Immature natural killer cell (primary cell): ENCODE measurements at regions not wholly inside any gene's neighbourhood (a gene's known extent, or its start where the extent isn't known, plus 50 kb on each side); places are given as distances from the start of the nearest gene placed in this dataset.
A peak's percentile ranks its signal among the peaks of the same experiment; 100 is the strongest.

Source experiments
- DNase-seq, 3 donors: peaks; one replicate each; pipeline ENCODE4 v3.0.0; 2022; ENCODE audit warnings: mixed read lengths in 1 of 3
- H3K27ac Mint-ChIP-seq, 6 donors: one replicate each; pipeline ENCODE4 v1.8.0; 2020; ENCODE audit warnings: mixed read lengths in 6 of 6, mild to moderate bottlenecking in 5 of 6, inconsistent platforms in 4 of 6, moderate library complexity in 3 of 6
- H3K27me3 Mint-ChIP-seq, 3 donors: one replicate each; pipeline ENCODE4 v1.8.0; 2020 to 2021; ENCODE audit warnings: low read depth in 3 of 3, mild to moderate bottlenecking in 3 of 3, mixed read lengths in 3 of 3, moderate library complexity in 3 of 3, inconsistent platforms in 1 of 3
- H3K36me3 Mint-ChIP-seq, 3 donors: one replicate each; pipeline ENCODE4 v1.8.0; 2020; ENCODE audit warnings: mixed read lengths in 3 of 3, inconsistent platforms in 2 of 3, mild to moderate bottlenecking in 2 of 3
- H3K4me1 Mint-ChIP-seq, 2 donors: one replicate each; pipeline ENCODE4 v1.8.0; 2020; ENCODE audit warnings: inconsistent platforms in 2 of 2, mild to moderate bottlenecking in 2 of 2, mixed read lengths in 2 of 2, moderate library complexity in 1 of 2
- H3K4me3 Mint-ChIP-seq, 5 donors: one replicate each; pipeline ENCODE4 v1.8.0; 2020; ENCODE audit warnings: mild to moderate bottlenecking in 5 of 5, mixed read lengths in 5 of 5, inconsistent platforms in 3 of 5, moderate library complexity in 3 of 5
- H3K9me3 Mint-ChIP-seq, 6 donors: one replicate each; pipeline ENCODE4 v1.8.0; 2020; ENCODE audit warnings: mild to moderate bottlenecking in 6 of 6, mixed read lengths in 6 of 6, inconsistent platforms in 4 of 6, moderate library complexity in 3 of 6

- no peaks in the 10 kb centered on the region for H3K36me3 Mint-ChIP-seq
- H3K27me3 Mint-ChIP-seq = peaks cover 2 to 7% (median 6%) of the 10 kb centered on the region in 3 donors
- peaks cover 58 to 63% of the 10 kb centered on the region in 2 donors for H3K4me1 Mint-ChIP-seq
- H3K27ac Mint-ChIP-seq = peak overlapping the region in 1 of 6 donors; percentile 65
- no peaks in the 10 kb centered on the region for H3K9me3 Mint-ChIP-seq
- peak overlapping the region in 4 of 5 donors; percentile 40 to 65 (median 50) for H3K4me3 Mint-ChIP-seq
- DNase-seq = no peak
Observed at GRCh38 chr5:159430361-159431012, 100.2 kb upstream of the IL12B start.

DNA sequence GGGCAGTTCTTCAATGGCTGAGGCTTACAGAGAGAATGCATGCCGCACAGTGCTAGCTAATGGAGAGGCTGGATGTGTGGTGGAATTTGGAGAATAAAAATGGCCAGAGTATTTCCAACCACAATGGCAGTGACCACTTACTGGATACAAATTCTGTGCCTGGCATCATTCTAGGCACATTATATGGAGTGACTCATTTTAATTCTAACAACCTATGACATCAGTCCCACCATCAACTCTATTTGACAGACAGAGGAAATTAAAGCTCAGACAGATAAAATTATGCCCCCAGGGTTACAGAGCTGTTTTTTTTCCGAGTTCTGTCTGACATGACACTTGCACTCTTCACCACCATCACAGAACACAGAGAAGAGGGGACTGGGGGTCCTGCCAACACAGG is 105.6 kb upstream of the IL12B start:
- H3K27me3 Mint-ChIP-seq = peaks cover 4 to 6% (median 6%) of the 10 kb centered on the region in 3 donors
- peaks cover 15 to 20% of the 10 kb centered on the region in 2 donors for H3K4me1 Mint-ChIP-seq
- no peak overlapping the region for H3K4me3 Mint-ChIP-seq
- DNase-seq = no peak
- peaks cover 0 to 4% (median 0%) of the 10 kb centered on the region in 6 donors for H3K9me3 Mint-ChIP-seq
- H3K27ac Mint-ChIP-seq = no peak overlapping the region
- peaks cover 0 to 3% (median 0%) of the 10 kb centered on the region in 3 donors for H3K36me3 Mint-ChIP-seq

GRCh38 chr5:159438092-159438491 is 107.8 kb upstream of the IL12B start:
- H3K36me3 Mint-ChIP-seq = peaks cover 0 to 3% (median 0%) of the 10 kb centered on the region in 3 donors
- no peak for DNase-seq
- H3K4me1 Mint-ChIP-seq = no peaks in the 10 kb centered on the region
- H3K27ac Mint-ChIP-seq = no peak overlapping the region
- H3K9me3 Mint-ChIP-seq = peaks cover 0 to 4% (median 0%) of the 10 kb centered on the region in 6 donors
- H3K4me3 Mint-ChIP-seq = no peak overlapping the region
- peaks cover 2 to 6% (median 5%) of the 10 kb centered on the region in 3 donors for H3K27me3 Mint-ChIP-seq

DNA sequence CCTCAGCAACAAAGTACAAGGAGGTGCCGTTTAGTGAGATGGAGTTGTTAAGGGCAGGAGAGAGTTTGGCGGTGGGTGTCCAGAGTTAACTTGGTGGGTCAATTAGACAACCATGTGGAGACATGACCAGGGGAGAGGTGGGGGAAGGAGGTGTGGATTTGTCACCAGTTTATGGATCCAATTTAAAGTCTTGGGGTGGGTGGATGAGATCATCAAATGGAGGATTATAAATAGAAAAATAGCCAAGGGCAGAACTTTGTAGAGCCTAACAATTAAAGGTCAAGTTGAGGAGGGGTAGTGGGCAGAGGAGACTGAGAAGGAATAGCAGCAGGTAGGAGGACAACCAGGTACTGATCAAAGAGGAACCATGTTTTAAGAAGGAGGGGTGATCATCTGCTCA is 108.7 kb upstream of the IL12B start:
- H3K27ac Mint-ChIP-seq = no peak overlapping the region
- H3K9me3 Mint-ChIP-seq = peaks cover 0 to 4% (median 0%) of the 10 kb centered on the region in 6 donors
- DNase-seq = no peak
- peaks cover 0 to 3% (median 0%) of the 10 kb centered on the region in 3 donors for H3K36me3 Mint-ChIP-seq
- H3K4me1 Mint-ChIP-seq = no peaks in the 10 kb centered on the region
- H3K4me3 Mint-ChIP-seq = no peak overlapping the region
- H3K27me3 Mint-ChIP-seq = peaks cover 2 to 6% (median 4%) of the 10 kb centered on the region in 3 donors

- peaks cover 0 to 3% (median 0%) of the 10 kb centered on the region in 3 donors for H3K36me3 Mint-ChIP-seq
- no peak overlapping the region for H3K27ac Mint-ChIP-seq
- peaks cover 0 to 4% of the 10 kb centered on the region in 2 donors for H3K4me1 Mint-ChIP-seq
- H3K4me3 Mint-ChIP-seq = no peak overlapping the region
- H3K9me3 Mint-ChIP-seq = peaks cover 0 to 4% (median 0%) of the 10 kb centered on the region in 6 donors
- H3K27me3 Mint-ChIP-seq = peaks cover 4 to 8% (median 4%) of the 10 kb centered on the region in 3 donors
- DNase-seq = no peak
Observed at GRCh38 chr5:159440235-159440634, 109.9 kb upstream of the IL12B start.

- H3K4me1 Mint-ChIP-seq = peaks cover 0 to 4% of the 10 kb centered on the region in 2 donors
- no peak overlapping the region for H3K4me3 Mint-ChIP-seq
- DNase-seq = no peak
- peaks cover 0 to 3% (median 0%) of the 10 kb centered on the region in 3 donors for H3K36me3 Mint-ChIP-seq
- H3K9me3 Mint-ChIP-seq = peaks cover 0 to 4% (median 0%) of the 10 kb centered on the region in 6 donors
- H3K27me3 Mint-ChIP-seq = peaks cover 4 to 8% (median 4%) of the 10 kb centered on the region in 3 donors
- H3K27ac Mint-ChIP-seq = no peak overlapping the region
Observed at GRCh38 chr5:159440968-159441367, 110.7 kb upstream of the IL12B start.

DNA sequence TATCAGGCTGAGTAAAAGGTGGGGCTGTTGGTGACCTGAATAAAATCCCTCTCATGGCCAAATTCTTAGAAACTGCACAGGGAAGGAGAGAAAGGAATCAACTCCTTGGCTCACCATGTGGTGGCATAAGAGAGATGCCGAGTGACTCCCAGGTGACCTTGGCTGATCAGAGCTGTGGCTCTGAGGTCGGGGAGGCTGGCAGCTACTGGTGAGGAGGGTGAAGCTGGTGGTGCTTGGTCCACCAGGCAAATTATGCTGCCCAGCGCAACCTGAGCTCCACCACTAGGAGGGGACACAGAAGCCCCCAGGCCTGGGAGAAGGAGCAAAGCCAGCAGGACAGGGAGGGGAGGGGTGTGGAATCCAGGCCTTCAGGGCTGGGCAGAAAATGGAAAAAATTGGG is 111.2 kb upstream of the IL12B start:
- peaks cover 4 to 8% (median 4%) of the 10 kb centered on the region in 3 donors for H3K27me3 Mint-ChIP-seq
- H3K27ac Mint-ChIP-seq = no peak overlapping the region
- H3K4me1 Mint-ChIP-seq = peaks cover 0 to 4% of the 10 kb centered on the region in 2 donors
- H3K36me3 Mint-ChIP-seq = peaks cover 0 to 3% (median 0%) of the 10 kb centered on the region in 3 donors
- no peak for DNase-seq
- no peak overlapping the region for H3K4me3 Mint-ChIP-seq
- peaks cover 0 to 4% (median 0%) of the 10 kb centered on the region in 6 donors for H3K9me3 Mint-ChIP-seq

DNA sequence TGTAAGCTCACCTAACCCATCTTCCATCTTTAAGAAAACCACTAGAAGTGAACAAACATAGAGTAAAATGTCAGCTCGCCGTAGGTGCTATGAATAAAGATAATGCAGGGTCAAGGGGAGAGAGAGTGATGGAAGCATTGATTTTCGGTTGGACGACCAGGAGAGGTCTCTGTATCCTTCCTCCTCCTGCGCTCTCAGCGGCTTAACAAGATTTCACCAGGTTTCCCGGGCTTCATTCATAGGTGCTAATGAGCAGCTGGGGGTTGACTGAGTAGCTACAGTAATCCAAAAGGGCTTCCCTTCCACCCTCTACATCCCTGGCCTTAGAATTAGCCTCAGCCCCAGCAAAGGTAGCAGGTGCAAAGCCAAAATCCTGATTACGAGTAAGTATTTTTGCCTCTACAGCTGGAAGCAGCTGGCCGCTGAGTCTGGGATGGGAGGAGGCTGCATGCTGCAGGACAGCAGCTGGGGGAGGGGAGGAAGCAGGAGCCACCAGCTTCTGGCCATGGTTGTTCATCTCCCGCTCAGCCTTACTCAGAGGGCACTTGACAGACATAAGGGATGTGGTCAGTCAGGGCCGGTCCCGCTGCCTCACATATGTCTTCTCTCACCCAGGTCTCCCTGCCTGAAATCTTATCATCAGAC is 112.0 kb upstream of the IL12B start:
- no peak overlapping the region for H3K27ac Mint-ChIP-seq
- DNase-seq = no peak
- H3K4me3 Mint-ChIP-seq = no peak overlapping the region

DNA sequence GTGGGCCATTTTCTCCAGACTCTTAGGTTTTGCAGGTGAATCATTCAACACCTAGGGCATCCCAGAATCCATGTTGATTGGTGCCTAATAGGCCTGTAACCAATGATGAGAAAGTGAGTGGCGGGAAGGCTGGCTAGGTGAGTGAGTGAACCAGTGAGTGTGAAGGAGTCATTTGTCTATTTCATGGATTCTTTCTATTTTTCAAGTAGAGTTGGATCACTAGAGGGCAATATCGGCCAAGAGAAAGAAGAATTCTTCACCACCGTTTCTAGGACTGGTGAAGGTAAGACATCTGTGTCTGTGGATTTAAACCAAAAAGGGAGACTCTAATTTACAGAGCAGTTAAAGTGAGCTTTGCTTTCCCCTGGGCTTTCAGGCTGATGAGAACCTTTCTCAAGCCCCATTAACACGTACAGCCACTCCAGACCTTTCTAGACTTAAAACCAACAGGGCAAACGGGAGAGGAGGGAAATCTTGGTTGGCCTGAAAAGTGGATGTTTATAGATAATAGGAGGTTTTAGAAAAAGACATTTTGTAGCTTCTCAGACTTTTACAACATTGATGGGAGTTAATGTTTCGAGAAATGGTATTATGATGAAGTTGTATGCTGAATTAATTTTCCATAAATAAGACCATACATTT is 114.3 kb upstream of the IL12B start:
- no peak overlapping the region for H3K4me3 Mint-ChIP-seq
- peaks cover 0 to 4% of the 10 kb centered on the region in 2 donors for H3K4me1 Mint-ChIP-seq
- H3K9me3 Mint-ChIP-seq = no peaks in the 10 kb centered on the region
- no peaks in the 10 kb centered on the region for H3K36me3 Mint-ChIP-seq
- peak in 1 of 3 donors; percentile 16 for DNase-seq
- H3K27me3 Mint-ChIP-seq = peaks cover 2 to 8% (median 2%) of the 10 kb centered on the region in 3 donors
- H3K27ac Mint-ChIP-seq = no peak overlapping the region

More for the DNA sequence above, 112.0 kb upstream of the IL12B start:
- H3K27me3 Mint-ChIP-seq = peaks cover 2 to 10% (median 4%) of the 10 kb centered on the region in 3 donors
- H3K36me3 Mint-ChIP-seq = peaks cover 0 to 3% (median 0%) of the 10 kb centered on the region in 3 donors
- H3K4me1 Mint-ChIP-seq = peaks cover 0 to 4% of the 10 kb centered on the region in 2 donors
- H3K9me3 Mint-ChIP-seq = peaks cover 0 to 4% (median 0%) of the 10 kb centered on the region in 6 donors

- Mint-ChIP-seq H3K36me3 (no peaks in the 10 kb centered on the region), H3K27me3 (peaks cover 2 to 10% (median 3%) of the 10 kb centered on the region in 3 donors), H3K9me3 (no peaks in the 10 kb centered on the region), H3K27ac (peak overlapping the region in 1 of 6 donors; percentile 26), H3K4me3 (no peak overlapping the region), H3K4me1 (peaks cover 0 to 5% of the 10 kb centered on the region in 2 donors)
- DNase-seq = no peak
Observed at GRCh38 chr5:159447116-159447515, 116.8 kb upstream of the IL12B start.

DNA sequence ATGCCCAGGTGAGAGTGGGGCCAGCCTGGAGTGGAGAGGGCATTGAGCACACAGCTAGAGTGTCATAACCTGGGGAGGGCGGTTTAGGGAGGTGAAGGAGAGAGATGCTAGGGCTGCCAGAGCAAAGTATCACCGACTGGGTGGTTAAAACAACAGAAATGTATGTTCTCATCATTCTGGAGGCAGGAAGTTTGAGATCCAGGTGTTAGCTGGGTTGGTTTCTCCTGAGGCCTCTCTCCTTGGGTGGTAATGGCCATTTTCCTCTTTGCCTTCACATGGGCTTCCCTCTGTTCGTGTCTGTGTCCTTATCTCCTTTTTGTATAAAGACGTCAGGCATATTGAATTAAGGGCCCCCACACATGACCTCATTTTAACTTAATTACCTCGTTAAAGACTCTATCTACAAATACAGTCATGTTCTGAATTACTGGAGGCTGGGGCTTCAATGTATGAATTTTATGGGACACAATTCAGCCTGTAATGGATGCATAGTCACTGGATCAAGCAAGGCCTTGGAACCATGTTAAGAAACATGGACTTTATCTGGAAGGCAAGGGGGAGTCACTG is 118.6 kb upstream of the IL12B start:
- peaks cover 7 to 23% of the 10 kb centered on the region in 2 donors for H3K4me1 Mint-ChIP-seq
- H3K36me3 Mint-ChIP-seq = no peaks in the 10 kb centered on the region
- no peak for DNase-seq
- H3K4me3 Mint-ChIP-seq = no peak overlapping the region
- H3K27ac Mint-ChIP-seq = no peak overlapping the region
- H3K9me3 Mint-ChIP-seq = no peaks in the 10 kb centered on the region
- peaks cover 4 to 14% (median 5%) of the 10 kb centered on the region in 3 donors for H3K27me3 Mint-ChIP-seq

DNA sequence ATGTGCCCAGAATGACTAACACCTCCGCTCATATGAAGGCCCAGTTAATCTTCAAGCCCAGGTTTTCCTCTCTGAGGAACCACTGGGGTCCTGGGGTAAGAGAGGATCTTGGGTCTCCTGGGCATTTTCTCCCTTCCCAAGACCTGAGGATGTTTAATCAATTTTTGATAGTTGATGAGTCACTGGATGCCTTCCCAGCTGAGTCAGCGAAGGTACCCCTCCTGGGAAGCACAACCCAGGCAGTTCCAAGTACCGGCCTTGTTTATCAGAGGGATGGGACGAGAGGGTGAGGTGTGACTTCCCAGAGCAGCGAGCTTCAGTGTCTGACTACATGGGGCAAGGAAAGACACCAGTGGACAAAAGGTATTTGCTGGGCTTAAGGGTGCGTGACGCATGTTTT is 119.6 kb upstream of the IL12B start:
- Mint-ChIP-seq H3K4me1 (peaks cover 7 to 23% of the 10 kb centered on the region in 2 donors), H3K27me3 (peaks cover 3 to 14% (median 6%) of the 10 kb centered on the region in 3 donors), H3K9me3 (no peaks in the 10 kb centered on the region), H3K27ac (no peak overlapping the region), H3K36me3 (no peaks in the 10 kb centered on the region), H3K4me3 (no peak overlapping the region)
- DNase-seq = no peak

- peaks cover 3 to 9% (median 6%) of the 10 kb centered on the region in 3 donors for H3K27me3 Mint-ChIP-seq
- H3K27ac Mint-ChIP-seq = no peak overlapping the region
- DNase-seq = no peak
- no peaks in the 10 kb centered on the region for H3K9me3 Mint-ChIP-seq
- H3K36me3 Mint-ChIP-seq = no peaks in the 10 kb centered on the region
- peaks cover 7 to 23% of the 10 kb centered on the region in 2 donors for H3K4me1 Mint-ChIP-seq
- H3K4me3 Mint-ChIP-seq = no peak overlapping the region
Observed at GRCh38 chr5:159450417-159450816, 120.1 kb upstream of the IL12B start.
